ENCODE measurements at regions not wholly inside any gene's neighbourhood (a gene's known extent, or its start where the extent isn't known, plus 50 kb on each side); places are given as distances from the start of the nearest gene placed in this dataset.
A peak's percentile ranks its signal among the peaks of the same experiment; 100 is the strongest.
"Not testable (repeated sequence)": the region's sequence is repeated elsewhere in the genome, so short reads cannot be mapped to it uniquely, and the experiment has no call there.

DNA sequence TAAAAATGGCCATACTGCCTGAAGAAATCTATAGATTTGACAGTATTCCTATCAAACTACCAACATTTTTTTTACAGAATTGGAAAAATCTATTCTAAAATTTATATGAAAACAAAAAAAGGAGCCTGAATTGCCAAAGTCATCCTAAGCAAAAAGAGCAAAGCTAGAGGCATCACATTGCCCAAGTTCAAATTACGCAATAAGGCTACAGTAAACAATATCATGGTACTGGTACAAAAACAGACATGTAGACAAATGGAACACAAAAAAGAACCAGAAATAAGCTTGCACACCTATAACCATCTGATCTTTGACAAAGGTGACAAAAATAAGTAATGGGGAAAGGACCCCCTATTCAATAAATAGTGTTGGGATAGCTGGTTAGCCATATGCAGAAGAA, 50.2 kb upstream of the THSD7B start:
- DNase-seq (no peak), ATAC-seq (no peak)
- 95% methylated on average over 1 of the region's 1 CpG for WGBS
- intact Hi-C loops (cut with DNase I) = no loop called here
- Histone ChIP-seq H3K9me3 (ENCODE audit: control insufficient read depth, low read length) (no peaks in the 10 kb centered on the region), H3K27ac (ENCODE audit: low read length) (no peak overlapping the region), H3K4me3 (ENCODE audit: low read length) (no peak overlapping the region), H3K4me1 (ENCODE audit: control insufficient read depth, insufficient read depth, low read length) (no peaks in the 10 kb centered on the region), H3K27me3 (ENCODE audit: control insufficient read depth, insufficient read depth) (no peaks in the 10 kb centered on the region)

GRCh38 chr2:136714452-136714951, 50.8 kb upstream of the THSD7B start:
- Histone ChIP-seq H3K27me3 (ENCODE audit: control insufficient read depth, insufficient read depth) (no peaks in the 10 kb centered on the region), H3K4me1 (ENCODE audit: control insufficient read depth, insufficient read depth, low read length) (no peaks in the 10 kb centered on the region), H3K27ac (ENCODE audit: low read length) (no peak overlapping the region), H3K9me3 (ENCODE audit: control insufficient read depth, low read length) (no peaks in the 10 kb centered on the region), H3K4me3 (ENCODE audit: low read length) (no peak overlapping the region)
- intact Hi-C loops (cut with DNase I) = no loop called here
- DNase-seq = no peak
- no peak for ATAC-seq
- WGBS = 60% methylated on average over 2 of the region's 2 CpGs

- H3K27me3 ChIP-seq (ENCODE audit: control insufficient read depth, insufficient read depth) = no peaks in the 10 kb centered on the region
- H3K9me3 ChIP-seq (ENCODE audit: control insufficient read depth, low read length) = no peaks in the 10 kb centered on the region
- ATAC-seq (no peak), DNase-seq (no peak)
- H3K4me1 ChIP-seq (ENCODE audit: control insufficient read depth, insufficient read depth, low read length) = no peaks in the 10 kb centered on the region
- no peak overlapping the region for H3K4me3 ChIP-seq (ENCODE audit: low read length)
- no peak overlapping the region for H3K27ac ChIP-seq (ENCODE audit: low read length)
- WGBS = 23% methylated on average over 2 of the region's 2 CpGs
- intact Hi-C loops (cut with DNase I) = no loop called here
These were observed 51.6 kb upstream of the THSD7B start for GRCh38 chr2:136713739-136714138.

- intact Hi-C loops (cut with DNase I) = no loop called here
- 75% methylated on average over 3 of the region's 3 CpGs for WGBS
- H3K4me3 ChIP-seq (ENCODE audit: low read length) = no peak overlapping the region
- no peaks in the 10 kb centered on the region for H3K9me3 ChIP-seq (ENCODE audit: control insufficient read depth, low read length)
- H3K27ac ChIP-seq (ENCODE audit: low read length) = no peak overlapping the region
- H3K4me1 ChIP-seq (ENCODE audit: control insufficient read depth, insufficient read depth, low read length) = no peaks in the 10 kb centered on the region
- ATAC-seq (no peak), DNase-seq (no peak)
- H3K27me3 ChIP-seq (ENCODE audit: control insufficient read depth, insufficient read depth) = no peaks in the 10 kb centered on the region
These were observed 60.0 kb upstream of the THSD7B start for GRCh38 chr2:136705336-136705735.

- 64% methylated on average over 2 of the region's 2 CpGs for WGBS
- DNase-seq (no peak), ATAC-seq (no peak)
- no peak overlapping the region for H3K4me3 ChIP-seq (ENCODE audit: low read length)
- H3K9me3 ChIP-seq (ENCODE audit: control insufficient read depth, low read length) = no peaks in the 10 kb centered on the region
- H3K4me1 ChIP-seq (ENCODE audit: control insufficient read depth, insufficient read depth, low read length) = no peaks in the 10 kb centered on the region
- no peak overlapping the region for H3K27ac ChIP-seq (ENCODE audit: low read length)
- intact Hi-C loops (cut with DNase I) = no loop called here
- H3K27me3 ChIP-seq (ENCODE audit: control insufficient read depth, insufficient read depth) = no peaks in the 10 kb centered on the region
These were observed 62.1 kb upstream of the THSD7B start for GRCh38 chr2:136703214-136703613.

DNA sequence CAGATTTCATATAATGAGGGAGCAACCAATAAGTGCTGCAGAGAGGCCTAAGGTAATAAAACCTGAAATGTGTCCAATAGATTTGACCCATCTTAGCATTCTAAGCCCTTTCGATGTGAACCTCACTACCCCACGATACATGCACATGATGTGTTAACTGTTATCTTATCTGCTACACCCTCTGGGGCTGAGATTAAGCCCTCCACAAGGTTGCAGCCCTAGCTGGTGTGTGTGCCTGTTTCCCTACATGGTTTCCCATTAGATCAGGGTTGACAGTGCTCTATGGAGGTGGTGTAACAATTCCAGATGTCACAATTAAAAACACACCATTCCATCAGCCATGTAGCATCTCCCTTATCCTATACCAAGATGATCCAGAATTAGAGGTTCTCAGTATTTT, 68.9 kb upstream of the THSD7B start:
- DNase-seq = no peak
- H3K27ac ChIP-seq (ENCODE audit: low read length) = no peak overlapping the region

GRCh38 chr2:136693966-136694365, 71.4 kb upstream of the THSD7B start:
- intact Hi-C loops (cut with DNase I) = no loop called here
- WGBS = 39% methylated on average over 5 of the region's 5 CpGs
- Histone ChIP-seq H3K27ac (ENCODE audit: low read length) (no peak overlapping the region), H3K27me3 (ENCODE audit: control insufficient read depth, insufficient read depth) (no peaks in the 10 kb centered on the region), H3K9me3 (ENCODE audit: control insufficient read depth, low read length) (no peaks in the 10 kb centered on the region), H3K4me3 (ENCODE audit: low read length) (no peak overlapping the region), H3K4me1 (ENCODE audit: control insufficient read depth, insufficient read depth, low read length) (no peaks in the 10 kb centered on the region)
- DNase-seq (no peak), ATAC-seq (no peak)

More for the DNA sequence above, 68.9 kb upstream of the THSD7B start:
- intact Hi-C loops (cut with DNase I) = no loop called here
- Histone ChIP-seq H3K4me3 (ENCODE audit: low read length) (no peak overlapping the region), H3K27me3 (ENCODE audit: control insufficient read depth, insufficient read depth) (no peaks in the 10 kb centered on the region), H3K4me1 (ENCODE audit: control insufficient read depth, insufficient read depth, low read length) (no peaks in the 10 kb centered on the region), H3K9me3 (ENCODE audit: control insufficient read depth, low read length) (no peaks in the 10 kb centered on the region)
- WGBS = 40% methylated on average over 2 of the region's 2 CpGs
- ATAC-seq = no peak

GRCh38 chr2:136680079-136680478, 85.3 kb upstream of the THSD7B start:
- DNase-seq; ATAC-seq; H3K9me3 ChIP-seq (ENCODE audit: control insufficient read depth, low read length); H3K27ac ChIP-seq (ENCODE audit: low read length); H3K4me1 ChIP-seq (ENCODE audit: control insufficient read depth, insufficient read depth, low read length); H3K4me3 ChIP-seq (ENCODE audit: low read length); H3K27me3 ChIP-seq (ENCODE audit: control insufficient read depth, insufficient read depth); intact Hi-C loops (cut with DNase I): not testable (repeated sequence)
- WGBS = 46% methylated on average over 1 of the region's 1 CpG

DNA sequence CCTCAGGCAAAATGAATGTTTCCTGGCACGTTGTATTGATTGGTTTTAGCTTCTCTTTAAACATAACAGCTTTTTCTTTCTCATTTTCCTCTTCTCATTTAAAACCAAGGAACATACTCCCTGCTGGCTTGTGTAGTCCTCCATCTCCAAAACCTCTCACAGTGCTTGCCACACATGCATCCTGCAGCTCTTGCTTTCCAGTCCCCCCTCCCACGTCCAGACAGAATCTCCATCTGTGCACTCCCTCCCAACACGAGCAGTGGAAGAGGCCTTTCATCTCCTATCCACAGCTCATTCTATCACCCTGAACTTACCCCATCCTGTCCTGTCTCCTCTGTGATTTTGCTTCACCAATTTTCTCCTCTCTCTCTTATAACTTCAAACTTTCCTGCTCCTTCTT, 99.6 kb upstream of the THSD7B start:
- Histone ChIP-seq H3K27ac (ENCODE audit: low read length) (no peak overlapping the region), H3K27me3 (ENCODE audit: control insufficient read depth, insufficient read depth) (no peaks in the 10 kb centered on the region), H3K4me1 (ENCODE audit: control insufficient read depth, insufficient read depth, low read length) (no peaks in the 10 kb centered on the region), H3K4me3 (ENCODE audit: low read length) (no peak overlapping the region), H3K9me3 (ENCODE audit: control insufficient read depth, low read length) (no peaks in the 10 kb centered on the region)
- DNase-seq (no peak), ATAC-seq (no peak)
- WGBS = 51% methylated on average over 3 of the region's 3 CpGs
- intact Hi-C loops (cut with DNase I) = no loop called here

- intact Hi-C loops (cut with DNase I) = no loop called here
- Histone ChIP-seq H3K9me3 (ENCODE audit: control insufficient read depth, low read length) (no peaks in the 10 kb centered on the region), H3K4me1 (ENCODE audit: control insufficient read depth, insufficient read depth, low read length) (no peaks in the 10 kb centered on the region), H3K4me3 (ENCODE audit: low read length) (no peak overlapping the region), H3K27ac (ENCODE audit: low read length) (no peak overlapping the region), H3K27me3 (ENCODE audit: control insufficient read depth, insufficient read depth) (no peaks in the 10 kb centered on the region)
- ATAC-seq (no peak), DNase-seq (no peak)
- WGBS = 82% methylated on average over 10 of the region's 10 CpGs
These were observed 100.5 kb upstream of the THSD7B start for GRCh38 chr2:136664713-136665405.

DNA sequence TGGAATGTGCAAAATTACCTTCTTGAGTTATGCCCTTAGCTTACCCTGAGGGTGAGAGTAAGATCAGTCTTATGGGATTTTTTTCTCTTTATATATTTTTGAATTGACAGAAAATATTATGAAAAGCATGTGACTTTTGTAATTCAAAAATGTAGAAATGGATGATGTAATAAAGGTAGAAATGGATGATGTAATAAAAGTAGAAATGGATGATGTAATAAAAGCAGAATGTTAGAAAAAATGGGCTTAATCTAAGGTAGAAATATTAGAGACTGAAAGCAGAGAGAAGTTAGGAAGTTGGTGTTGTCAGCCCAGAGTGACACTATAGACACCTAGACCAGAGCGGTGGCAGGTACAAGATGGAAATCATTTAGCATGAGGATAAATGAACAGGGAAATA, 107.1 kb upstream of the THSD7B start:
- intact Hi-C loops (cut with DNase I) = no loop called here

GRCh38 chr2:136653861-136654260, 111.5 kb upstream of the THSD7B start:
- Histone ChIP-seq H3K27ac (ENCODE audit: low read length) (no peak overlapping the region), H3K27me3 (ENCODE audit: control insufficient read depth, insufficient read depth) (no peaks in the 10 kb centered on the region), H3K9me3 (ENCODE audit: control insufficient read depth, low read length) (no peaks in the 10 kb centered on the region), H3K4me1 (ENCODE audit: control insufficient read depth, insufficient read depth, low read length) (peaks cover 2% of the 10 kb centered on the region), H3K4me3 (ENCODE audit: low read length) (no peak overlapping the region)
- ATAC-seq (peak; percentile 77 to 88), DNase-seq (peak in 2 of 3 donors; percentile 22 to 49)
- intact Hi-C loops (cut with DNase I) = no loop called here
- WGBS = 21% methylated on average over 2 of the region's 2 CpGs

More for the DNA sequence above, 107.1 kb upstream of the THSD7B start:
- Histone ChIP-seq H3K27me3 (ENCODE audit: control insufficient read depth, insufficient read depth) (no peaks in the 10 kb centered on the region), H3K9me3 (ENCODE audit: control insufficient read depth, low read length) (no peaks in the 10 kb centered on the region), H3K4me3 (ENCODE audit: low read length) (no peak overlapping the region), H3K4me1 (ENCODE audit: control insufficient read depth, insufficient read depth, low read length) (no peaks in the 10 kb centered on the region), H3K27ac (ENCODE audit: low read length) (no peak overlapping the region)
- DNase-seq (no peak), ATAC-seq (no peak)
- WGBS = 94% methylated on average over 1 of the region's 1 CpG

Data from right cardiac atrium (tissue), 5 donors.